GM12891 (cell line): ENCODE measurements at regions not wholly inside any gene's neighbourhood (a gene's known extent, or its start where the extent isn't known, plus 50 kb on each side); places are given as distances from the start of the nearest gene placed in this dataset.

ENCODE experiments used
- PAX5 ChIP-seq: IDR thresholded peaks from 2 replicates; pipeline ENCODE4 v1.6.1; 2011; ENCODE audit warnings: low read length, moderate library complexity, mild to moderate bottlenecking; ENCODE audit not compliant: insufficient read depth, severe bottlenecking
- POLR2A ChIP-seq: IDR thresholded peaks from 2 replicates; pipeline ENCODE4 v1.6.1; 2011; ENCODE audit warnings: low read depth, low read length, control low read depth
- POLR2AphosphoS5 ChIP-seq: IDR thresholded peaks from 2 replicates; pipeline ENCODE4 v1.6.1; 2011; ENCODE audit warnings: low read depth, low read length, control low read depth
- POU2F2 ChIP-seq: IDR thresholded peaks from 2 replicates; pipeline ENCODE4 v1.6.1; 2011; ENCODE audit warnings: low read depth, mild to moderate bottlenecking, control low read depth, low read length, moderate library complexity
- SPI1 ChIP-seq: IDR thresholded peaks from 2 replicates; pipeline ENCODE4 v1.6.1; 2011; ENCODE audit warnings: low read depth, low read length, control low read depth

DNA sequence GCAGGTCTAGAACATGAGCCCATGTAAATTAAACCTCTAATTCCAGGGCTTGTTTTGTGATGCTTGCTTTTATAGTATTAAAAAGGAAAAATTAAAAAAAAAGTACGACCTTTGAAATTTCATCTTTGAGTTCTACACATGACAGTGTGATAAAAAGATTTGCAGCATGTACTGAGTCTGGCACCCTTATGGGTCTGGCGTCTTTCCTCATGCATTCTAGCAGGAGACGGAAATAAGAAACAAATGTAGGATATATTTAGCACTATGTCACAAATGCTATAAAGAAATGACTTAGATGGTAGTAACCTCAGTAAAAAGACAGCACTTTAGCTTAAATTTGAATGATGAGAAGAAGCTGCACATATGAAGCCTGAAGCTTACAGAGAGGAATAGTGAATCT, 1474.3 kb upstream of the CDH6 start:
- TF ChIP-seq SPI1 (no peak), POLR2A (no peak), POU2F2 (no peak), POLR2AphosphoS5 (no peak), PAX5 (no peak)
